Dedifferentiated amniotic fluid mesenchymal stem cell (primary cell): ENCODE measurements at regions not wholly inside any gene's neighbourhood (a gene's known extent, or its start where the extent isn't known, plus 50 kb on each side); places are given as distances from the start of the nearest gene placed in this dataset.

Experiments used
- DNase-seq: peaks from one replicate; pipeline ENCODE4 v3.0.0-alpha.2; 2016; ENCODE audit errors: extremely low spot score

GRCh38 chr6:95357380-95358020 lies 219.8 kb upstream of the MANEA start:
- no peak for DNase-seq

DNA sequence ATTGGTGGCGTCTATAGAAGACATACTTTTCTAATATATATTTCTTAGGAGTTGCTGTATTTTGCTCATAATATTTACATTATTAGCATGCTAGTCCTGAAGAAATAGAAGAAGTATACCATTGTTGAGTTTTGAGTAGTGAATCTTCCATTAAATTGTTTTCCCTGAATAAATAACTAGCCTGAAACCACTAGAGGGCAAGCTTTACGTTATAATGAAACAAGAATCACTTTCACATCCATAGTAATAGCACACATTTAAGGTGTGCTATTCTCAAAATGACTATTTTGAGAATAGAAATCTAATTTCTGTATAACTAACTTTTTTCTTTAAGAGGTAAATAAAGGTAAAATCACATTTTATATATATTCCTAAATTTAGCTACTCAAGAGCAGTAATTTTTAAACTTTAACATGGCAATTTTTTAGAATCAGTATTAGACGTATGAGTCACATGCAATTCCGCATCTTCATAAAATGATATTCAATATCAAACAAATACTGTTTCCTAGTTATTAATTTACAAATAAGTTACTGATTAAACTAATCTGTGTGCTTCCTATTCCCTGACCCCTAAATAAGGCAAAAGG lies 213.2 kb upstream of the MANEA start:
- no peak for DNase-seq

DNA sequence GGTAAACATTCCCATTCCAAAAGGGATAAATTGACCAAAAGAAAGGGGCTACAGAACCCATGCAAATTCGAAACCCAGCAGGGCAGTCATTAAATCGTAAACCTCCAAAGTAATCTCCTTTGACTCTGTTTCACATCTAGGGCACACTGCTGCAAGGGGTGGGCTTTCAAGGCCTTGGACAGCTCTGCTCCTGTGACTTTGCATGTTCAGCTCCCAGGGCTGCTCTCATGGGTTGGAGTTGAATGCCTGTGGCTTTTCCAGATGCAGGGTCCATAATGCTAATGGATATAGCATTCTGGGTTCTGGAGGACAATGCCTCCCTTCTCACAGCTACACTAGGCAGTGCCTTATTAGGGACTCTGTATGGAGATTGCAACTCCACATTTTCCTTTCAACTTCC lies 211.9 kb upstream of the MANEA start:
- DNase-seq, result no peak

DNA sequence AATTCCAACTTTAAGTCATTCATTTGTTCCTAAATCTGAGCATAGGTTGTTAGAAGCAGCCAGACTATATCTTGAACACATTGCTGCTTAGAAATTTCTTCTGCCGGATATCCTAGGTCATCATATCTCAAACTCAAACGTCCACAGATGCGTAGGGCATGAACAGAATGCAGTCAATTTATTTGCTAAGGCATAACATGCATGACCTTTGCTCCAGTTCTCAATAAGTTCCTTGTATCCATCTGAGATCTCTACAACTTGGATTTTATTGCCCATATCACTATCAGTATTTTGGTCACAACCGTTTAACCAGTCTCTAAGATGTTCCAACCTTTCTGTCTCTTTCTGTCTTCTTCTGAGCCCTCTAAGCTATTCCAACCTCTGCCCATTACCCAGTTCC lies 210.9 kb upstream of the MANEA start:
- DNase-seq, result no peak

GRCh38 chr6:95383878-95384277 lies 193.5 kb upstream of the MANEA start:
- no peak for DNase-seq

- no peak for DNase-seq
These were observed 192.3 kb upstream of the MANEA start for GRCh38 chr6:95384988-95385387.

DNA sequence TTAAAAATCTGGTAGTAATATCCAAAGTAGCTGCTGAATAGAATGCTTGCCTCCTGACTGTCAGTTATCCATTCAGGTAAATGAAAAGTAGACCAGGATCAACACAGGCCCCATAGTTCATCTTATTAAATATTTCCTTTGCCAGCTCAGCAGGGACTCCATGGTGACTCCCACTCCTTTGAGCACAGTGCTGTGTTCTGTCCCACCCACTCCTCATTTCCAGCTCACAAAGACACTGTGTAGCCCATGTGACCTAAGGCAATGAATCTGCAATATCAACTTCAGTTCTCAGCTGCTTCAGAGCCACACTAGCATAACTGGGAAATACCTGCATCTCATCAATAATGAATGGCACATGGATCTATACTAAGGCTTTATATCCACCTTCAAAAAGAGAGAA lies 189.5 kb upstream of the MANEA start:
- DNase-seq, result no peak

- no peak for DNase-seq
These were observed 172.6 kb upstream of the MANEA start for GRCh38 chr6:95404777-95405176.

DNA sequence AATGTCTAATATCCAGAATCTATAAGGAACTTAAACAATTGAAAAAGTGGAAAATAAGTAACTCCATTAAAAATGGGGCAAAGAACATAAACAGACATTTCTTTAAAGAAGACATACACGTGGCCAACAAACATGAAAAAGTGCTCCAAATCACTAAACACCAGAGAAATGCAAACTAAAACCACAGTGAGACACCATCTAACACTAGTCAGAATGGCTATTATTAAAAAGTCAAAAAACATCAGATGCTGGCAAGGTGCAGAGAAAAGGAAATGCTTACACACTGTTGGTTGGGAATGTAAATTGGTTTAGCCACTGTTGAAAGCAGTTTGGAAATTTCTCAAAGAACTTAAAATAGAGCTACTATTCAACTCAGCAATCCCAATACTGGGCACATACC lies 169.2 kb upstream of the MANEA start:
- DNase-seq, result no peak

GRCh38 chr6:95410168-95410567 lies 167.2 kb upstream of the MANEA start:
- DNase-seq, result no peak

GRCh38 chr6:95413789-95414188 lies 163.5 kb upstream of the MANEA start:
- no peak for DNase-seq

- DNase-seq, result no peak
These were observed 159.5 kb upstream of the MANEA start for GRCh38 chr6:95417856-95418255.

- no peak for DNase-seq
These were observed 156.5 kb upstream of the MANEA start for GRCh38 chr6:95420792-95421191.

- DNase-seq, result no peak
These were observed 154.0 kb upstream of the MANEA start for GRCh38 chr6:95423331-95423730.

DNA sequence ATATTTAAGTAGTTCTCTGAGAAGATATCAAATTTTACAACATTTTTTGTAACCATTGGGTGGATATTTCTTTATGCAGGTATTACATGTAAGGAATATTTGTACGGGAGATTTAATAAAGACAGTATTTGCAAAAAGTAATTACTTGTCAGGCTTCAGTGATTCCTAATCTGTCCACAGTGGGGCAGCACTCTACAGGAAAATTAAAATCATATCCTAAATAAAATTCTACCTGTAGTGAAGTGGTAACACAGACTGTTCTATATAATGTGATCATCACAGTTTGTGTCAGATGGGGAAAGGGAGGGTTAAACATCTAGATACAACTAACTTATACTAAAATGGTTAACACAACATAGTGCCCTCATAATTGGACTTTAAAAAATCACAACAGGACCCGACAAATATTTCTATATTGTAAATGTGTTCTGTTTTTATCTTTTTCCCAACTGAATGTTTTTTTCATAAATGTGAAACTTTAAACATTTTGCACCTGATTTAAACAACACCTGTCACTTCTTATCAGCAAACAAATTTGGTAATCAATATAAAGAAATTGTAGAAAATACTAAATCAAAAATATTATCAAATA lies 145.6 kb upstream of the MANEA start:
- no peak for DNase-seq

DNA sequence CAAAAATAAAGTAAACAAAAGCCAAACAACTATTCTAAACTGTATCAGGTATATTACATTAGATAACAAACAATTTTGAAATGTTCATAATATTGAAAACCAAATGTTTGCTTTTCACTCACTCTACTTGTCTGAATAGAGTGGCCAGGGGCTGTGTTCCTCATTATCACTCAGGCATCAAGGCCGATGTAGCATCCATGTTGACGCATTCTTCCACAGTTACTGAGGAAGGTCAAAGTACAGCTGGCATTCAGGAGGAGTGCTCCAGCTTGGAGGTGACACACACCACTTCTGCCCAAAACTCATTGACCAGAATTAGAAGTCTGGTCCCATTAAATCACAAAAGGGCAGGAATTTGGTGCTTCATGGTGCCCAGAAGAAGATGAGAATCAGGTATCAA lies 137.6 kb upstream of the MANEA start:
- DNase-seq, result no peak

DNA sequence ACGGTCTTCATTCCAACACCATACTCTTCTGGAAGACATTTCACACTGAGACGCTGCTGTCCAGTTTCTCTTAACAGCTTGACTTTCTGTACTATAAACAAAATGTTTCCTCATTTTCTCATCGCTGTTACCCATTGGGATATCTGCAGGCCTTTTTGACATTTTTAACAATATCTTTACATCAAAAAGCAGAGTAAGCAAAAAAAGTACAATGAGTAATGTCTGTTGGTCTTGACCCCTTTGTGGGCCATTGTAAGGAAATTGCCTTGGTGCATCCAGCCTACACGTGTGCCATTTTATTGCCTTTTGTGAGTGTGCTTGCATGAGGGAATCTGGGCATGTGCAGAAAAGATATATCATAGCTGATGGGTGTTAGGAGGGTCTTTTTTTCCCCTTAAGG lies 129.1 kb upstream of the MANEA start:
- DNase-seq, result no peak

DNA sequence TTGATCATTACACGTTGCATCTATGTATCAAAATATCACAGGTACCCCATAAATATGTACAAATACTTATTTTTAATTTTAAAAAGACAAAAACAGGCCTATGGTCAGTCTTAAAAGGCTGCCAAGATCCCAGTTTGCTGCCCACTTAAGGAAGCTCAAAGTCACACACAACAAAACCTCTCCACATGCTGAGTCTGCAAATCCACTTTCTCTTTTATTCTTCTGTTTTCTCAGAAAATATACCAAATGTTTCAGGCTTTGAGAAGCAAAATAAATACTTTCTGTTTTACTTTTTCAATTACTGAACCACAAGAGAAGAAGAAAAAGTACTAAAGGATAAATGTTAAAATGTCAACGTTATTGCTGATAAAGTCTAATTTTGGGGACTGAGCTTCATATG lies 107.8 kb upstream of the MANEA start:
- DNase-seq, result no peak

DNA sequence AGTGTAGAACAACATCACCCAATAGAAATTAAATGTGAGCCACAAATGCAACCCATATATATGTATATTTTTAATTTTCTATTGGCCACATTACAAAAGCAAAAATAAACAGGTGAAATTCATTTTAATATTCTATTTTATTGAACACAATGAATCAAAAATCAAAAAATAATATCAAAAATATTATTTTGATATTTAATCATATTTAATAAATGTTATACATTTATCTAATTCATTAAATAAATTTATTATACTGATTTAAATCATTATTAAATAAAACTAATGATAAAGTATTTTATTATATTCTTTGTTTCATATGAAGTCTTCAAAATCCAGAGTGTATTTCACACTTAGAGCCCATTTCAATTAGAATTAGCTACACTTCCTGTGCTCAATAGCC lies 98.4 kb upstream of the MANEA start:
- no peak for DNase-seq

- DNase-seq, result no peak
These were observed 89.5 kb upstream of the MANEA start for GRCh38 chr6:95487817-95488216.

- DNase-seq, result no peak
These were observed 88.0 kb upstream of the MANEA start for GRCh38 chr6:95489185-95489863.

- no peak for DNase-seq
These were observed 80.4 kb upstream of the MANEA start for GRCh38 chr6:95496769-95497426.
